Neural cell (in vitro differentiated cells): ENCODE measurements at regions not wholly inside any gene's neighbourhood (a gene's known extent, or its start where the extent isn't known, plus 50 kb on each side); places are given as distances from the start of the nearest gene placed in this dataset.

ENCODE experiments used
- H2AFZ ChIP-seq: fragments of 200-600, 300-800 bp; sonication (generic), shearing (Covaris generic); 2 replicates; pipeline ENCODE4 v1.6.0; 2014; ENCODE audit warnings: low read depth, mild to moderate bottlenecking, antibody characterized with exemption, low read length, moderate library complexity
- H3F3A ChIP-seq: fragments of 200-600 bp; shearing (Covaris generic); 2 replicates; pipeline ENCODE4 v1.6.1; 2016; ENCODE audit warnings: mild to moderate bottlenecking, moderate library complexity, mixed read lengths, antibody characterized with exemption, low read length; ENCODE audit not compliant: insufficient read depth, poor library complexity, severe bottlenecking
- H3K27ac ChIP-seq: fragments of 200-600, 300-800 bp; sonication (generic), shearing (Covaris generic); 2 replicates; pipeline ENCODE4 v1.5.1; 2014; ENCODE audit warnings: mild to moderate bottlenecking, low read length, moderate library complexity
- H3K27me3 ChIP-seq: fragments of 300-800, 200-600 bp; sonication (generic), shearing (Covaris generic); 2 replicates; pipeline ENCODE4 v1.6.0; 2014; ENCODE audit warnings: mild to moderate bottlenecking, low read depth, low read length, moderate library complexity; ENCODE audit not compliant: insufficient read depth
- H3K36me3 ChIP-seq: fragments of 300-800, 200-600 bp; sonication (generic), shearing (Covaris generic); 2 replicates; pipeline ENCODE4 v1.5.1; 2014; ENCODE audit warnings: mild to moderate bottlenecking, antibody characterized with exemption, low read length, moderate library complexity; ENCODE audit not compliant: insufficient read depth
- H3K4me2 ChIP-seq: fragments of 300-800, 200-600 bp; sonication (generic), shearing (Covaris generic); 2 replicates; pipeline ENCODE4 v1.6.0; 2014; ENCODE audit warnings: mild to moderate bottlenecking, low read length
- H3K4me3 ChIP-seq: fragments of 300-800, 200-600 bp; sonication (generic), shearing (Covaris generic); 2 replicates; pipeline ENCODE4 v1.5.1; 2014; ENCODE audit warnings: mild to moderate bottlenecking, low read length, moderate library complexity
- H3K79me2 ChIP-seq: fragments of 200-600 bp; shearing (Covaris generic); replicated peaks from 2 replicates; pipeline ENCODE4 v1.6.0; 2014; ENCODE audit warnings: mild to moderate bottlenecking, low read length, moderate library complexity; ENCODE audit not compliant: insufficient read depth
- H3K9ac ChIP-seq: fragments of 300-800, 200-600 bp; sonication (generic), shearing (Covaris generic); 2 replicates; pipeline ENCODE4 v1.6.1; 2016; ENCODE audit warnings: mild to moderate bottlenecking, low read length, mixed read lengths
- H3K9me2 ChIP-seq: fragments of 200-600 bp; shearing (Covaris generic); 2 replicates; pipeline ENCODE4 v1.6.1; 2016; ENCODE audit warnings: mild to moderate bottlenecking, low read length, mixed read lengths; ENCODE audit not compliant: insufficient read depth
- H3K9me3 ChIP-seq: fragments of 200-600, 300-800 bp; sonication (generic), shearing (Covaris generic); 2 replicates; pipeline ENCODE4 v1.6.1; 2016; ENCODE audit warnings: mild to moderate bottlenecking, mixed run types, low read length, moderate library complexity, mixed read lengths
- H4K20me1 ChIP-seq: fragments of 200-600 bp; shearing (Covaris generic); 2 replicates; pipeline ENCODE4 v1.6.1; 2016; ENCODE audit warnings: mild to moderate bottlenecking, mixed run types; ENCODE audit not compliant: insufficient read depth
- CTCF ChIP-seq: fragments of 450-650 bp; IDR thresholded peaks from 2 replicates; pipeline ENCODE4 v1.5.1; 2014; ENCODE audit warnings: antibody characterized with exemption, mild to moderate bottlenecking, moderate library complexity; ENCODE audit not compliant: poor library complexity, severe bottlenecking
- EP300 ChIP-seq: fragments of 450-650 bp; conservative IDR thresholded peaks from 2 replicates; pipeline ENCODE4 v1.6.1; 2014; ENCODE audit warnings: antibody characterized with exemption, mild to moderate bottlenecking, moderate library complexity; ENCODE audit not compliant: poor library complexity, severe bottlenecking
- EZH2 ChIP-seq: fragments of 200-600, 300-800 bp; shearing (Covaris generic), sonication (generic); IDR thresholded peaks from 2 replicates; pipeline ENCODE4 v1.6.1; 2014; ENCODE audit warnings: antibody characterized with exemption, low read length, borderline replicate concordance, mild to moderate bottlenecking; ENCODE audit not compliant: insufficient read depth, poor library complexity, severe bottlenecking
- MXI1 ChIP-seq: fragments of 450-650 bp; conservative IDR thresholded peaks from 2 replicates; pipeline ENCODE4 v1.6.1; 2014; ENCODE audit warnings: antibody characterized with exemption, mild to moderate bottlenecking; ENCODE audit not compliant: poor library complexity, severe bottlenecking
- POLR2AphosphoS5 ChIP-seq: IDR thresholded peaks from 2 replicates; pipeline ENCODE4 v1.6.1; 2012
- RAD21 ChIP-seq: fragments of 450-650 bp; conservative IDR thresholded peaks from 2 replicates; pipeline ENCODE4 v1.6.1; 2014; ENCODE audit warnings: antibody characterized with exemption, mild to moderate bottlenecking, moderate library complexity
- REST ChIP-seq: IDR thresholded peaks from 2 replicates; pipeline ENCODE4 v1.6.1; 2012; ENCODE audit warnings: borderline replicate concordance
- SMC3 ChIP-seq: fragments of 450-650 bp; conservative IDR thresholded peaks from 2 replicates; pipeline ENCODE4 v1.6.1; 2014; ENCODE audit warnings: antibody characterized with exemption, mild to moderate bottlenecking, moderate library complexity; ENCODE audit not compliant: poor library complexity
- TAF1 ChIP-seq: IDR thresholded peaks from 2 replicates; pipeline ENCODE4 v1.6.1; 2012; ENCODE audit warnings: low read depth

GRCh38 chr18:67104700-67105284 lies 411.7 kb downstream of the DSEL start:
- no peak for TF ChIP-seq REST
- TF ChIP-seq MXI1: no peak
- peak; percentile 22 for TF ChIP-seq POLR2AphosphoS5
- TF ChIP-seq TAF1: no peak
- peak; percentile 79 for TF ChIP-seq CTCF
- peak; percentile 81 for TF ChIP-seq SMC3
- peak; percentile 71 for TF ChIP-seq RAD21
- no peak for TF ChIP-seq EZH2
- TF ChIP-seq EP300: peak; percentile 76
- Histone ChIP-seq H3K4me3 (no peak overlapping the region), H3K9me2 (no peaks in the 10 kb centered on the region), H3K9me3 (no peaks in the 10 kb centered on the region), H3K79me2 (no peaks in the 10 kb centered on the region), H4K20me1 (no peaks in the 10 kb centered on the region), H3F3A (no peaks in the 10 kb centered on the region), H3K9ac (no peak overlapping the region), H3K27me3 (no peaks in the 10 kb centered on the region), H2AFZ (no peak overlapping the region), H3K36me3 (no peaks in the 10 kb centered on the region), H3K4me2 (no peak overlapping the region), H3K27ac (no peak overlapping the region)

GRCh38 chr18:67094123-67094522 lies 422.4 kb downstream of the DSEL start:
- Histone ChIP-seq H3F3A (no peaks in the 10 kb centered on the region), H3K9ac (no peak overlapping the region), H3K4me3 (no peak overlapping the region), H3K9me2 (no peaks in the 10 kb centered on the region), H3K9me3 (no peaks in the 10 kb centered on the region), H3K4me2 (no peak overlapping the region), H3K27ac (no peak overlapping the region), H3K36me3 (no peaks in the 10 kb centered on the region), H3K27me3 (no peaks in the 10 kb centered on the region), H2AFZ (no peak overlapping the region), H3K79me2 (no peaks in the 10 kb centered on the region), H4K20me1 (no peaks in the 10 kb centered on the region)
- TF ChIP-seq RAD21: no peak
- no peak for TF ChIP-seq SMC3
- no peak for TF ChIP-seq REST
